SK-N-SH (cell line): ENCODE measurements at regions not wholly inside any gene's neighbourhood (a gene's known extent, or its start where the extent isn't known, plus 50 kb on each side); places are given as distances from the start of the nearest gene placed in this dataset.

Source experiments
- CTCF ChIA-PET: fragments of 300-600, 350-600 bp; formaldehyde crosslinking; extraction: SDS; loops from one replicate; lab custom pipeline; 2021; lab: Yijun Ruan, JAX
- POLR2A ChIA-PET: fragments of 350-600 bp; sonication (Branson Sonifier 250); formaldehyde crosslinking; extraction: SDS; loops from one replicate; lab custom pipeline; 2020; ENCODE audit warnings: antibody characterized with exemption, inconsistent platforms; lab: Yijun Ruan, JAX
- DNase-seq: peaks from one replicate; pipeline ENCODE4 v3.0.0; 2012
- H2AFZ ChIP-seq: fragments of 200-600 bp; sonication (generic); 2 replicates; pipeline ENCODE4 v1.8.1; 2016; ENCODE audit warnings: antibody characterized with exemption, mild to moderate bottlenecking, low read depth
- H3F3A ChIP-seq: fragments of 200-600 bp; sonication (generic); replicated peaks from 2 replicates; pipeline ENCODE3; 2016; ENCODE audit warnings: antibody characterized with exemption, mild to moderate bottlenecking; ENCODE audit not compliant: insufficient read depth
- H3K27ac ChIP-seq, 2 experiments: fragments of 200-500 bp in 1 of 2; fragments of 200-600 bp in 1 of 2; sonication (Bioruptor generic) in 1 of 2; sonication (generic), shearing (Covaris generic) in 1 of 2; 2 replicates each; pipeline versions ENCODE4 v1.5.1 to v1.6.1; 2014 to 2016; ENCODE audit warnings: low read depth in 2 of 2, inconsistent platforms in 1 of 2, low read length in 1 of 2, mild to moderate bottlenecking in 1 of 2, mixed read lengths in 1 of 2
- H3K27me3 ChIP-seq: fragments of 200-600 bp; sonication (generic), shearing (Covaris generic); 2 replicates; pipeline ENCODE4 v1.6.1; 2016; ENCODE audit warnings: mixed run types; ENCODE audit not compliant: insufficient read depth
- H3K36me3 ChIP-seq, 2 experiments: fragments of 200-500 bp in 1 of 2; fragments of 200-600 bp in 1 of 2; sonication (Bioruptor generic) in 1 of 2; sonication (generic) in 1 of 2; replicated peaks in 1 of 2; 2 replicates each; pipeline versions ENCODE3 to v1.5.1; 2014 to 2016; ENCODE audit warnings: low read length in 1 of 2, mild to moderate bottlenecking in 1 of 2; ENCODE audit not compliant: insufficient read depth in 2 of 2, control insufficient read depth in 1 of 2
- H3K4me1 ChIP-seq, 2 experiments: fragments of 200-500 bp in 1 of 2; fragments of 200-600 bp in 1 of 2; sonication (Bioruptor generic) in 1 of 2; sonication (generic), shearing (Covaris generic) in 1 of 2; 2 replicates each; pipeline versions ENCODE4 v1.5.1 to v1.6.1; 2014 to 2016; ENCODE audit warnings: low read depth in 1 of 2, low read length in 1 of 2, mixed run types in 1 of 2; ENCODE audit not compliant: insufficient read depth in 2 of 2, control insufficient read depth in 1 of 2
- H3K4me2 ChIP-seq: fragments of 200-600 bp; sonication (generic), shearing (Covaris generic); 2 replicates; pipeline ENCODE4 v1.6.1; 2017; ENCODE audit warnings: mixed run types
- H3K4me3 ChIP-seq, 2 experiments: fragments of 200-500 bp in 1 of 2; fragments of 200-600 bp in 1 of 2; sonication (Bioruptor generic) in 1 of 2; sonication (generic), shearing (Covaris generic) in 1 of 2; 2 replicates each; pipeline versions ENCODE4 v1.5.1 to v1.8.1; 2014 to 2016; ENCODE audit warnings: low read depth in 2 of 2, inconsistent platforms in 1 of 2, low read length in 1 of 2, mild to moderate bottlenecking in 1 of 2, mixed read lengths in 1 of 2, moderate library complexity in 1 of 2
- H3K79me2 ChIP-seq: fragments of 200-600 bp; sonication (generic); 2 replicates; pipeline ENCODE4 v1.8.1; 2017; ENCODE audit warnings: mild to moderate bottlenecking; ENCODE audit not compliant: insufficient read depth
- H3K9ac ChIP-seq: fragments of 200-600 bp; sonication (generic); 2 replicates; pipeline ENCODE4 v1.6.1; 2017; ENCODE audit warnings: mixed run types
- H3K9me2 ChIP-seq: fragments of 200-600 bp; sonication (generic); 2 replicates; pipeline ENCODE4 v1.6.1; 2017; ENCODE audit warnings: mixed run types
- H3K9me3 ChIP-seq: fragments of 200-600 bp; sonication (generic); 2 replicates; pipeline ENCODE4 v1.6.1; 2017; ENCODE audit warnings: mixed run types, mild to moderate bottlenecking, moderate library complexity
- H4K20me1 ChIP-seq: fragments of 200-600 bp; sonication (generic); 2 replicates; pipeline ENCODE4 v1.6.1; 2017; ENCODE audit warnings: mild to moderate bottlenecking, mixed run types; ENCODE audit not compliant: insufficient read depth
- CHD2 ChIP-seq: fragments of 150-350 bp; IDR thresholded peaks from 2 replicates; pipeline ENCODE4 v1.6.1; 2018; ENCODE audit warnings: low read length; ENCODE audit not compliant: partially characterized antibody
- CTCF ChIP-seq: fragments of 200-600 bp; sonication (generic); IDR thresholded peaks from 2 replicates; pipeline ENCODE4 v1.6.1; 2017; ENCODE audit warnings: antibody characterized with exemption, mild to moderate bottlenecking, moderate library complexity
- ELF1 ChIP-seq: IDR thresholded peaks from 2 replicates; pipeline ENCODE4 v1.4.0; 2012
- EZH2phosphoT487 ChIP-seq: fragments of 200-600 bp; sonication (generic); IDR thresholded peaks from 2 replicates; pipeline ENCODE4 v1.6.1; 2017; ENCODE audit warnings: low read depth, mixed run types, mild to moderate bottlenecking, antibody characterized with exemption, moderate library complexity, borderline replicate concordance
- FOXM1 ChIP-seq: IDR thresholded peaks from 2 replicates; pipeline ENCODE4 v1.4.0; 2012; ENCODE audit warnings: low read depth, mild to moderate bottlenecking
- GABPA ChIP-seq: IDR thresholded peaks from 2 replicates; pipeline ENCODE4 v1.4.0; 2012; ENCODE audit warnings: low read depth, mild to moderate bottlenecking
- GATA2 ChIP-seq: sonication (generic); formaldehyde crosslinking; IDR thresholded peaks from 2 replicates; pipeline ENCODE4 v1.5.0; 2020; ENCODE audit warnings: mild to moderate bottlenecking, missing genetic modification reagents
- IRF3 ChIP-seq: fragments of 150-350 bp; IDR thresholded peaks from 2 replicates; pipeline ENCODE4 v1.6.1; 2016; ENCODE audit warnings: mild to moderate bottlenecking, low read depth, low read length
- JUND ChIP-seq: IDR thresholded peaks from 2 replicates; pipeline ENCODE4 v1.4.0; 2012
- MAX ChIP-seq: IDR thresholded peaks from 2 replicates; pipeline ENCODE4 v1.4.0; 2012; ENCODE audit warnings: low read depth
- MEF2A ChIP-seq: IDR thresholded peaks from 2 replicates; pipeline ENCODE4 v1.4.0; 2012; ENCODE audit warnings: low read depth, borderline replicate concordance
- NFIC ChIP-seq: IDR thresholded peaks from 2 replicates; pipeline ENCODE4 v1.4.0; 2012; ENCODE audit warnings: borderline replicate concordance
- NRF1 ChIP-seq: IDR thresholded peaks from 2 replicates; pipeline ENCODE4 v1.6.1; 2012; ENCODE audit warnings: low read depth, mild to moderate bottlenecking, low read length
- RAD21 ChIP-seq: IDR thresholded peaks from 2 replicates; pipeline ENCODE4 v1.6.1; 2012; ENCODE audit warnings: mild to moderate bottlenecking, low read length
- RCOR1 ChIP-seq: fragments of 150-350 bp; IDR thresholded peaks from 2 replicates; pipeline ENCODE4 v1.6.1; 2017; ENCODE audit warnings: antibody characterized with exemption, low read length
- SIN3A ChIP-seq: IDR thresholded peaks from 2 replicates; pipeline ENCODE4 v1.6.1; 2012; ENCODE audit warnings: low read depth, mild to moderate bottlenecking, low read length, moderate library complexity, borderline replicate concordance
- SMC3 ChIP-seq: IDR thresholded peaks from 2 replicates; pipeline ENCODE4 v1.6.1; 2012; ENCODE audit warnings: low read depth, low read length, improper control_type of control experiment
- TAF1 ChIP-seq: IDR thresholded peaks from 2 replicates; pipeline ENCODE4 v1.6.1; 2012; ENCODE audit warnings: low read depth, mild to moderate bottlenecking, low read length, moderate library complexity, borderline replicate concordance
- TCF12 ChIP-seq: IDR thresholded peaks from 2 replicates; pipeline ENCODE4 v1.4.0; 2012
- USF2 ChIP-seq: fragments of 150-350 bp; IDR thresholded peaks from 2 replicates; pipeline ENCODE4 v1.6.1; 2017; ENCODE audit warnings: antibody characterized with exemption, low read length, low read depth, borderline replicate concordance
- WGBS: methylation state at CpG from one replicate; pipeline ENCODE4 v1.1.6; 2017; ENCODE audit warnings: low lambda C conversion rate; 5-methylcytosine and 5-hydroxymethylcytosine counted together

GRCh38 chr5:117624201-117624600 lies 1049.6 kb upstream of the SEMA6A start:
- H3K4me3 ChIP-seq = no peak overlapping the region
- H3K4me2 ChIP-seq = no peak overlapping the region
- H4K20me1 ChIP-seq = no peaks in the 10 kb centered on the region
- no peak overlapping the region for H3K27ac ChIP-seq
- H2AFZ ChIP-seq = no peak overlapping the region
- 13% methylated on average over 3 of the region's 3 CpGs for WGBS
- POLR2A ChIA-PET = no interaction called here
- no peaks in the 10 kb centered on the region for H3K4me1 ChIP-seq
- no peaks in the 10 kb centered on the region for H3K27me3 ChIP-seq
- no peak for TF ChIP-seq NRF1
- TF ChIP-seq GABPA = no peak
- TF ChIP-seq GATA2 (CRISPR knock-in tag) = no peak
- TF ChIP-seq JUND = no peak
- TF ChIP-seq USF2 = no peak
- TF ChIP-seq IRF3 = no peak
- TF ChIP-seq NFIC = no peak
- no peak for TF ChIP-seq EZH2phosphoT487
- no peak for TF ChIP-seq CTCF
- no peak for TF ChIP-seq RAD21
- no peak for TF ChIP-seq SMC3
- TF ChIP-seq CHD2 = no peak
- TF ChIP-seq ELF1 = no peak
- TF ChIP-seq FOXM1 = no peak
- no peak for TF ChIP-seq MEF2A
- no peak for TF ChIP-seq TAF1
- TF ChIP-seq RCOR1 = no peak
- no peak for TF ChIP-seq SIN3A
- no peak for TF ChIP-seq MAX
- TF ChIP-seq TCF12 = no peak
- TF ChIP-seq, all 33 proteins: peak for 0
- Histone ChIP-seq H3K9ac (no peak overlapping the region), H3K36me3 (no peaks in the 10 kb centered on the region), H3K79me2 (no peaks in the 10 kb centered on the region), H3K9me2 (no peaks in the 10 kb centered on the region), H3F3A (no peaks in the 10 kb centered on the region), H3K9me3 (no peaks in the 10 kb centered on the region)
- DNase-seq = no peak
- CTCF ChIA-PET = no interaction called here
